HG02970 (cell line): ENCODE measurements at regions not wholly inside any gene's neighbourhood (a gene's known extent, or its start where the extent isn't known, plus 50 kb on each side); places are given as distances from the start of the nearest gene placed in this dataset.
A peak's percentile ranks its signal among the peaks of the same experiment; 100 is the strongest.
"Not testable (repeated sequence)": the region's sequence is repeated elsewhere in the genome, so short reads cannot be mapped to it uniquely, and the experiment has no call there.

ENCODE experiments used
- ATAC-seq: cut with Tn5 transposase; IDR thresholded peaks from one replicate; pipeline ENCODE4 v1.9.1; 2021; ENCODE audit warnings: mild to moderate bottlenecking, moderate library complexity, moderate number of reproducible peaks; ENCODE audit not compliant: unreplicated experiment, low FRiP score

DNA sequence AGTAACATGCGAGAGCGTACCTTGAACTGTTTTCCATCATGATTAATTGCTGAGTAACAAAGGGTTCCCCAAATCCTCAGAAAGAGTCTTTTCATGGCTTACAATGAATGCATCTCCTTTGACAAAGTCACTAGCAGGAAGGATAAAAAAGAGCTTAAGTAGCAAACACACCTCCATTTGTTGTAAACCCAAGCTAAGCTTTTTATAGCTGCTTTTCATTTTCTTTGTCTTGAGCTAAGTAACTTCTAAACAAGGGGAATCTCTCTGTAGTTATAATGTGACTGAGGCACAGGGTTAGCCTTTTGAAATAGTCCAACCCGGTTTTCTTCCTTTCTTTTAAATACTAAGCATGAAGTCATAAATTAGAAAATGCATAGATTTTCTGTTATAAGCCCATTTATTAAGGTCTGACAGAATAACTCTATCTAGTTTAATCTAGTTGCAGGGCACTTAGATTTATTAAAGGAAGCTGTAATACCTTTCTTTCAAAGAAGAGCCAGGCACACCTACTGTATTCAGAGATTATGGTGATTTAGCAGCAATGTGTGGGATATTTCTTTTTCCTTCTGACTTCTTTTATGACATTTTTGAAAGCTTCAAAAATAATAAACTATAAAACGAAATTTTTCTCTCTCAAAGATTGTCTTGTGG is 226.9 kb upstream of the SMIM31 start:
- no peak for ATAC-seq

DNA sequence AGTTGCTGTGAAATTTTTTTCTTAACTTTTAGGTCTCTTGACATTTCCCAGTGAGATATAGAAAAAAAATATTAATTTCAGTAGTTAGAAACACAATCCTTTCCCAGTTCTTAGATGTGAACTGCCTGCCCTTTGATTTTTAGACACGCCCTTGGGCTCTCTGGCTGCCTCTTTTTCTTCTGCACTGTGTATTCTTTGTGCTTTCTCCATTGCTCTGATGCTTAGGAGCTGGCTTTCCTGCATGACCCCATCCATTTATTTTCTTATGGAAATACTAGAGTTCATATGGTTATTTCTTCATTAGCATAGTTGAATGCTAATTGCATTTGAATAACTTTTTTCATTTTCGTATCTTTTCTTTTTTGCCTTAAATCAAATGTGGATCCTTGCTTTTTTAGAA is 224.9 kb upstream of the SMIM31 start:
- no peak for ATAC-seq

DNA sequence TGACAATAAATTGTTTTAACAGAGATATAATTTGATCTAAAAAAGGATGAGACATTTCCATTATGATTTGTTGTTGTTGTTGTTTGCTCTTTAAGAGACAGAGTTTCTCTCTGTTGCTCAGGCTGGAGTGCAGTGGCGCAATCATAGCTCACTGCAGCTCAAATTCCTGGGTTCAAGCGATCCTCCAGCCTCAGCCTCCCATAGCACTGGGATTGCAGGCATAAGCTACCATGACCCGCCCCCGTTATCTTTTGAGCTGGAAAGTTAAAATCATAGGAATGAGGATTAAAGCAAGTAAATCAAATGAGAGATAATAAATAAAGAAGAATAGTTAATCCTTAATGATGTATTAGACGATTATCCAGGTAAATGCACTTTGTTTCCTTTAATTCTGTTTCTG is 224.4 kb upstream of the SMIM31 start:
- no peak for ATAC-seq

DNA sequence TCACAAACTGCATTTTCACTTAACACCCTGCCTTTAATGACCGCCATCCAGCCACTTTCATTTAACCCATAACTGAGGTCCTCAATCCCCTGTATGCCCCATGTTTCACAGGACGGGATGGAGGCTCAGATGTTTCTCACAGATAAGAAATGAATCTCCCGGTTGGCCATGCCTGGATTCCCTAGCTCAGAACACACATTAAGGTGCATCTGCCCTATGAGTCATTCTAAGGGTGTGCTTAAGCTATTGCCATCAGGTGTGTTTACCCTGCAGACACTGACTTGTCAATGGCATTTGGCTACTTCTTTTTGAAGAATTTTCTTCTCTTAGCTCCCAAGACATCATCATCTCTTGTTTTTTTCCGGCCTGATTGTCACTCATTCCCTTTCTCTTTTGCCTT is 222.6 kb upstream of the SMIM31 start:
- no peak for ATAC-seq

DNA sequence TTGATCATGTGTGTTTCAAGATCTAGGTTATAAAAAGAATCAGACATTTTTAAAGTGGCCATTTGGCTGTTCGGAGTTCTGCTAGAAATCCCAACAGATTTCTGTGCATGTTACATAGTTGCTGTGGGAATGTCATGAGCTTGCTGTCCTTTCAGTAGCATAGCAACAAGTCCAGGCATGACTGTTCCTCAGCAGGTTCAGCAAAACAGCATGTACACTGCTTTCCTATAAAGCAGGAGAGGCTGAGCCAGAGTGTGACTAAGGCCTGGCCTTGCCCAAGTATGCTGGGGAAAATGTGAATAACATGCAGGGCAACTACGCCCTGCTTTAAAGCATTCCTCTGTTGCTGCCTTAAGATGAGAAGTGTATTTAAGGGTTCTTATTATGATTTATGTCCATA is 217.1 kb upstream of the SMIM31 start:
- ATAC-seq = no peak

DNA sequence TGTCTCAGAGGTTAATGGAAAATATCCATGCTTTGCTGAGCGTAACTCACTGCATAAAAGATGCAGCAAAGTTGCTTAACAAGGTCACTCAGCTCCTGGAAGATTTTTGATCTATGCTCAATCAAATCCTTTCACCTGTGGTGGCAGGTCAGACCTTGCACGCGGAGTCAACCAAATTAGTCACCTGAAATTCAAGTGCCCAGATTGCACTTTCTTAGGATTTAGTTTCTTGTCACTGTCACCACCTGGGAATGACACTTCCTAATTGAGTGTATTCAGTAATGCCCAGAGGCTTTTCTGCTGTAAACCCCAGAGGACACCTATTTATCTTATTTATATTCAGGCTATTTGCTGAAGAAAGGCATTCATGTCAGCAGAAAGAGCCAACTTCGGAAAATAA is 215.8 kb upstream of the SMIM31 start:
- ATAC-seq = no peak

DNA sequence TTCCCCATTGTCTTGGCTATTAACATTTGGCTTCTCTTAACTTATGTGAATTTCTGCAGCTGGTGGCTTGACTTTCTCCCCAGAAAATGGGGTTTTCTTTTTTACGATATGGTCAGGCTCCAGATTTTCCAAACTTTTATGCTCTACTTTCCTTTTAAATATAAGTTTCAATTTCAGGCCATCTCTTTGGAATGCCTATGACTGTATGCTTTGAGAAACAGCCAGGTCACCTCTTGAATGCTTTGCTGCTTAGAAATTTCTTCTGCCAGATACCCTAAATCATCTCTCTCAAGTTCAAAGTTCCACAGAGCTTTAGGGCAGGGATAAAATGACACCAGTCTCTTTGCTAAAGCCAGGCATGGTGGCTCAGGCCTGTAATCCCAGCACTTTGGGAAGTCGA is 212.9 kb upstream of the SMIM31 start:
- ATAC-seq = no peak

DNA sequence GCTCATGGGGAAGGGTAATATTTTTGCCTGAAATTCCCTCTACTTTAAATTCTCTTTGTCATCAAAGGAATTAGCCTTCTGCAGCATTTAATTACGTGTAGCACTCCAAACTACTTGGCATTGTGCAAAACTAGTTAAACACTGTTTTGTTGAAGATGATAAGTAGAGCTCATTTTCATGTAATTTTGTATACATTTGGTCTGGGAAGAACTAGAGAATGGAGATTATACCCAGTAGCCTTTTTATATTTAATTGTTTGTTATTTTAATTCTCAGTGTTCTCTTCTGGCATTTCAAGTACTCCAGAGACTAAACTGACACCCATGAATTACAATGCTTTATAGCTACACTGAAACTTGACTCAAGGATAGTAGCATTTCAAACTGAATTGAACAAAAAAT is 211.5 kb upstream of the SMIM31 start:
- ATAC-seq = no peak

DNA sequence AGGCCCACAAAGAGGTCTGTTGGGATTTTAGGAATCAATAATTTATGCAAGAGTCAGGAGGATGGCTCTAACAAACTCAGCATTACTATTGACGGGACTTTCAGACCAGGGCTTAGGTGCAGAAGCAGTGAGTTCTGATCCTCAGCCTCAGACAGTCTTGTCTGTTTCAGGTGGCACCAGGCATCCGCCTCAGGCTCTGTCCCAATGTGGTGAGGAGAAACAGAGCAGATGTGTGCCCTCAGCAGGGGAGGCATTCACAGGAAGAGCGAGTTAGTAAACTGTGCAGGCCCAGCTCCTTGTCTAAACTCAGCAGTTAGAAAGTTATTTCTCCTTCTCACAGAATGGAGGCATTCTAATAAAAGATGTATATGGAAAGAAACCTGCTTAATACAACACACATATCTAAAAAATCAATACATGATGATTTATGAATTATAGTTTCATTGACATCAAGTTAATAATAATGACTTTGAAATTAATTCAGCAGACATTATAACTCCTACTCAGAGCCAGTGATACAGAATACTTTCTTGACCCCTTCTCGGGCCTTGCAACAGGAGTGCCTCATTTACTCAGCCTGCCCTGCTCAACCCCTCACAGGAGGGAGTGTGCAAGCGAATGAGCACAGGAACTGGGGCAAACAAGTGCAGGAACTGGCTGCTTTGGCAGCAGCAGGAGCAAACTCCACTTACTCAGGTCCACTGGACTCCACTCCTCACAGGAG is 202.8 kb upstream of the SMIM31 start:
- no peak for ATAC-seq

DNA sequence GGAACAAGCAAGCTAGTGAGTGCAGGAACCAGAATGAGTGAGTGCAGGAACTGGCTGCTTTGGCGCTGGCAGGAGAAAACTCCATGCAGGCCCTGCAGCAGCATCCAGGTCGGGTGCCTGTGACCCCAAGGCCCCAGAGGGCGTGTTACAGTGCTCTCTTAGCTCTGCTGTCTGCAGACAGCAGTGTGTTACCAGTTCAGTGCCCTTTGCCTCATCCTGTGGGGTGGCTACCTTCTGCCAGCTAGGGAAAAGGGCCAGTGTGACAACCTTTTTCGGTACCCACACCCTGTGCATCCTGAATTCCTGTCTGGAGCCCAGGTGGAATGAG is 202.3 kb upstream of the SMIM31 start:
- ATAC-seq = no peak

DNA sequence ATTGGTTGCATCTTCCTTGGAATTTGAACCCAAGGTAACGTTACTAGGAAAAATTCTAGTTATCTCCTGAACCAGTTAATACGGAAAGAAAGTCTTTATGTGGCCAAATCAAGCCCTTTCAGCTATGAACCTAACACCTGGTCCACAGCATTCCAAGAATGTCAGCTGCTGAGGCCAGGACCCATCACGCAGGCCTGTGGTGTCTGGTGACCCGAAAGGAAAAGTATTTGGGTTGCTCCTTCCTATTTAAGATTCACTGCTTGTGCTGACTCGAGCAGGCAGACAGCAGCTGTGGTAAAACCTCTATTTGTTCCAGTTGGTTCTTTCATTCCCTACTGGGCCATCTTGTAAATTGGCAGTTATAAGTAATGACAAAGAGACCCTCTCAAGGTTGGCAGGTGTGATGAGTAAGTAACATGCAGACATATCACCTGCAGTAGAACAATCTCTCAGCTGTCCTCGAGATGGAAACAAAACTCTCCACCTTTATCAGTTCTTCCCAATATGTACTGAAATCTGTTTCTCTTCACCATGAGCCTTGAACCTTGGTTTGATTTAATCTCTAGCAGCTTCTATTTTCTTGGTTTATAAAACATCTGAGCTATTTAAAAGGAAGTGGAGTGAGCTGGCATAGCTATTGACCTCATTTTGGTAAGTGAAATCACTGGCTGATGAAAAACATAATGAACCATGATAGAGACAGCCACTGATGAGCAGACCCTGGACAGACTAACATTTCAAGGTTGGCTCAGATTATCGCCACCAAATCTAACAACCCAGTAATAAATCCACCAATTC is 182.1 kb upstream of the SMIM31 start:
- ATAC-seq = no peak

DNA sequence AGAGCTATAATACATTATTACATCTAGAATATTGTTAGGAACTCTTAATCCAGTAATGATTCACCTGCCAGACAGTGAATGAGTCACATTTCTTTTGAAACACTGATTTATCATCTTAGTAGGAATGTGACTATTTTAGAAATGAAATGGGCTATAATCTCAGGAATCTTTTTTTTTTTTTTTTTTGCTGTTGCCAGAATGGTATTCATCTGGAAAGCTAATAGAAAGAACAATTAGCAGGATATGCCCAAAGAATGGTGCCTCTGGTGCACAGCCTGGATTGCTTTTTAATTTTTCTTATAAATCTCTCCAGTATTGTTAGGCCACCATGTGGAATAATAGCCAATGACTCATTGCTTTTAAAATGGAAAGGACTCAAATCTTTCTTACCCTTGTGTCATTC is 181.1 kb upstream of the SMIM31 start:
- ATAC-seq = no peak

DNA sequence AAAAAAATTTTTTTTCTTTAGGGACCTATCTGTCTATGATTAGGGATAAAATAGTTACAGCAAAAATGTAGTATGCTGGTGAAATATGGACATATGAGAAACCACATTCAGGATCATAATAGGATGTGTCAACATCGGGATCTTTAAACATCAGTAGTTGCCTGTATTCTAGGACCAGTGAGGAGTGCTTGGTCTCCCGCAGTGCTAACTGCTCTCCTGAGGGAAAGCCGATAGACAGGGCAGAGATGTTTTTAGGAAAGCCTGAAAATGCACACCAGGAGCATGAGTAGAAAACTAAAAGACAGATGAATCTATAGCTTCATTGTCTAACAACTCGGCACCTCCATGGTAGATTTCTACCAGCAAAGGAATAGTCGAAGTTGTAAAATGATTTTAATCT is 178.1 kb upstream of the SMIM31 start:
- no peak for ATAC-seq

DNA sequence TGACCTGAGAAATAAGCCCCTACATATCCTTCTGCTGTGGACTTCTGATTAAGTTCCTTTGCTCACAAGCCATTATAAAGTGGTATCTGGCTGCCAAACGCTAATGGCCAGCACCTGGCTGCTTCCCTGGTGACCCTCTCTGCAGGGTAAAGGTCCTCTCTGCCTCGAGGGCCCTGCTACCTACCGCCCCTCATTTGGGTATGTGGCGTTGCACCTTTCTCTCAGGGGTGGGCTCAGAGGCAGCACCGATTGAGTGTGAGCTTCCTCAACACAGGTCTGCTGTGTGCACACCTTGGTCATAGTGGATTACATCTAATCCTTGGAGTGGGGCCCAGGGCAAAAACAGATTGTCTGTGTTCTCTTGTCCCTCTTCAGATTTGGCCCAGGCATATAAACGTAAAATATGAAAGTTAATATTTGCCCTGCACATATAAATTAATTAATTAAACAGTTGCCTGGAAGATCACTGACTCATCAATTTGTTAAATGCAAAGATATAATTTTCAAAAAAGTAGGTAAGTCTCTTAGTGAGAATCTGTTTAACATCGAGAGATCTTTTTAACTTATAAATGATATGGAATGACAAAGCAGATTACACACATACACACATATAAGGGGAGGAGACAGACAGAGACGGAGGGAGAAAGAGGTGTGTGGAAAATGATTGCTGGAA is 174.5 kb upstream of the SMIM31 start:
- no peak for ATAC-seq

DNA sequence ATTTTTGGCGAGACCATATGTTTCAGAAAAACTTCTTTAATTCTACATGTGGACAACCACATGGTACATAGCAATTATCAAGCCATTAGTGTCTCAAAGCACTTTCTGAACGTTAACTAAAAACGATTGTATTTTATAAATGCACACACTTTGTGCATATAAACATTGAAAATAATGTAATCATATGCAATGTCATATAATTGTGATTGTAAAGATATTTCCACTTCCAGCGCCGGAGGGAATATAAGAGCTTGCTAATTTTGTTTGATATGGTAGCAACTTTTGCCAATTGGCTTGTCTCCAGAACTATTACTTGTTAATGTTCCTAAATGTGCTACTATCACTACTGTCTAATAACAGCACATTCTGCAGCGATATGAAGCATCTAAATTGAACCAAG is 162.3 kb upstream of the SMIM31 start:
- no peak for ATAC-seq

DNA sequence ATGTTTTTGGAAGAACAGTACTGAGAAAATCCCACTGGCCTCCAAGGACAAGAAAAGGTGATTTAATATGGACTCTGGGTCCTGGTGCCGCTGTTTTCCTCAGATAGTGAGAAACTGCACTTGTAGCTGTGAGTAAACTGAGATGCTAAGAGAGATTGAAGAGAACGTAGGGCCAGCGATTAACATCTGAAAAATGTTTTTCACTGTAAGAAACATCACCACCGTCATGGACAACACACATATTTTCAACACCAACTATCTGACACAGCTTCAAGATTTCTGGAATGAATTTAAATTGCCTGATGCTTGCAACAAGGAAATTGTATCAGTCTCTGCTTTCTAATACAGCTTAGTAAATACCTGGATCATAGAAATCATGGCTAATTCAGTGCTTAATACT is 158.2 kb upstream of the SMIM31 start:
- no peak for ATAC-seq

DNA sequence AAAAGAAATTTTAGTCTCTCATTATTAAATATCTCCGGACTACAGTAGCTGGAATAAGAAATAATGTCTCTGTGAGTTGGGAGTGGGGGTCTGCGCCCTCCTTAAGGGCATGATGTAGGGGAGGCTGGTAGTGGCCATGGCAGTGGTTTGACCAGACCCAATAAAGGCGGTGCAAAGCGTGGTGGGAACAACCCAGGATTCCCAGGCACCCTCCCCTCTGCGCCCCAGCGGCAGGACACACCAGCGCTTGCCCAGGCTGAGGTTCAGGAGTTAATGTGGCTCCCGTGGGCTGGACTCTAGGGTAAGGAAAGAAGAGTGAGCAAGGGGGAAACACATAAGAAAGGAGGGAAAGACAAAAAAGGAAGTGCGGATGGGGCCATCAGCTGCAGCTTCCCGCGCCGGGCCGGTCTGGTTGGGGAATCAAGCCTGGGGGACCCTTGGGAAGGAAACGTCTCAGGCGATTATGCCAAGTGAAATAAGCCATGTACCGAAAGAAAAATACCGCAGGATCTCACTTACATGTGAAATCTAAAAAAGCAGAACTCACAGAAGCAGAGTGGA is 157.5 kb upstream of the SMIM31 start:
- ATAC-seq = no peak

DNA sequence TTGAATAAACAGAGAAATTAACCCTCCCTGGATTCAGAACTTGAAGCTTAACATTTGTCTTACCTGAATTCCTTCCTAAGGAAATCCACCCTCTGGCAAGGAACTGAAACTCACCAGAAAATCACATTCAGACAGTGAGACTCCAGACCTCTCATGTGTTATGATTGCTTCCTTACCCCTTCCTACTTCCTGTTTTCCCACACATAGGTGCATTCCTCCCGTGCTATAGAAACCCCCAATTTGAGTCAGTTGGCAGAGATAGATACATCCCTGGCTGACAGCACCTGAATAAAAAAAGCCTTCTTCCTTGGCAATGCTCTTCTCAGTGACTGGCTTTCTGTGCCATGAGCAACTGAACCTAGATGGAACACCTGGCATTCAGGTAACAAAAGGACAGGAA is 157.0 kb upstream of the SMIM31 start:
- ATAC-seq = no peak

DNA sequence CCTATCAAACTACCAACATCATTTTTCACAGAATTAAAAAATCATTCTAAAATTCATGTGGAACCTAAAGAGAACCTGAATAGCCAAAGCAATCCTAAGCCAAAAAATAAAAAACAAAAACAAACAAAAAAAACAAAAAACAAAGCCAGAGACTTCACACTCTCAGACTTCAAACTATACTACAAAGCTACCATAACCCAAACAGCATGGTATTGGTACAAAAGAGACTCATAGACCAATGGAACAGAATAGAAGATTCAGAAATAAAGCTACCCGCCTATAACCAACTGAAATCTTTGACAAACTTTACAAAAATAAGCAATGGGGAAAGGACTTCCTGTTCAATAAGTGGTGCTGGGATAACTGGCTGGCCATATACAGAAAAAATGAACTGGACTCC is 152.3 kb upstream of the SMIM31 start:
- ATAC-seq = no peak

DNA sequence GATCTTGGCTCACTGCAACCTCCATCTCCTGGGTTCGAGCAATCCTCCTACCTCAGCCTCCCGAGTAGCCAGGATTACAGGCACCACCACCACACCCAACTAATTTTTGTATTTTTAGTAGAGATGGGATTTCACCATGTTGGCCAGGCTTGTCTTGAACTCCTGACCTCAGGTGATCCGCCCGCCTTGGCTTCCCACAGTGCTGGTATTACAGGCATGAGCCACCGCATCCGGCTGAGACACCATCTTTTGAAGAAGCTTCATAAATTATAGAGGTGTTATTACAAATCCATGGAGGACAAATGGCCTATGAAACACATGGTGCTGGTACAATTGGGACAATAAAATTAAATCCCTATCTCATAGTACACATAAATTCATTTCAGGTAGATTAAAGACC is 148.1 kb upstream of the SMIM31 start:
- ATAC-seq = not testable (repeated sequence)

DNA sequence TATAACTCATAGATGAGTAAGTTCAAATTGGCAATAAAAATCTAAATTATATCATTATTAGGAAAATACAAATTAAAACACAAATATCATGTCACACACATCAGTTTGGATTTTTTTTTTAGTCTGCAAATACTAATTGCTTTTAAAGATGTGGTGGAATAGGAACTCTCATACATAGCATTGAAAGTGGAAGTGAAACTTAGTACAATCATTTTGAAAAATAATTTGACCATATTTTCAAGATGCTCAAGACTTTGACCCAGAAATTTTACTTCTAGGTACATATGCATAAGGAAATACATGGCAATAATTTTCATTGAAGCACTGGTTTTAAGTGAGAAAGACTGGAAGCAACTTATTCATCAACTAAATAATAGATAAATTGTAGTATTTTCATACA is 147.5 kb upstream of the SMIM31 start:
- peak; percentile 87 for ATAC-seq
